Keratinocyte (primary cell): ENCODE measurements at regions not wholly inside any gene's neighbourhood (a gene's known extent, or its start where the extent isn't known, plus 50 kb on each side); places are given as distances from the start of the nearest gene placed in this dataset.

Experiments used
- DNase-seq: peaks from one replicate; pipeline ENCODE4 v3.0.0-alpha.2; 2011; ENCODE audit warnings: low read depth, missing footprints, low spot score
- FAIRE-seq: peaks from 2 replicates; lab custom pipeline; 2011; peaks lifted over from hg19 to GRCh38; lab: Jason Lieb, UNC
- H2AFZ ChIP-seq: 2 replicates; pipeline ENCODE4 v1.6.0; 2012; ENCODE audit warnings: low read length, control low read depth, inconsistent platforms; ENCODE audit not compliant: control insufficient read depth
- H3K27ac ChIP-seq: 2 replicates; pipeline ENCODE4 v1.5.1; 2011; ENCODE audit warnings: low read length; ENCODE audit not compliant: control insufficient read depth, insufficient read depth
- H3K27me3 ChIP-seq: 3 replicates; pipeline ENCODE4 v1.6.0; 2011; ENCODE audit warnings: low read length; ENCODE audit not compliant: control insufficient read depth, insufficient read depth; ENCODE audit errors: extremely low read depth
- H3K36me3 ChIP-seq, 2 experiments: 2 replicates in 1 of 2; 3 replicates in 1 of 2; pipeline ENCODE4 v1.5.1; 2011; ENCODE audit warnings: low read length in 2 of 2, mild to moderate bottlenecking in 1 of 2; ENCODE audit not compliant: control insufficient read depth in 2 of 2, insufficient read depth in 2 of 2; ENCODE audit errors: extremely low read depth in 1 of 2
- H3K4me1 ChIP-seq: 3 replicates; pipeline ENCODE4 v1.5.1; 2011; ENCODE audit warnings: low read length; ENCODE audit not compliant: control insufficient read depth, insufficient read depth; ENCODE audit errors: extremely low read depth
- H3K4me2 ChIP-seq: 3 replicates; pipeline ENCODE4 v1.6.0; 2011; ENCODE audit warnings: low read depth, low read length; ENCODE audit not compliant: control insufficient read depth, insufficient read depth; ENCODE audit errors: extremely low read depth
- H3K4me3 ChIP-seq, 3 experiments: fragments of 200-600 bp in 1 of 3; sonication (generic) in 1 of 3; 2 replicates in 2 of 3; 3 replicates in 1 of 3; pipeline ENCODE4 v1.5.1; 2011 to 2016; ENCODE audit warnings: low read length in 3 of 3, mild to moderate bottlenecking in 3 of 3, control low read depth in 2 of 3, inconsistent platforms in 1 of 3, low read depth in 1 of 3, mixed read lengths in 1 of 3, mixed run types in 1 of 3, moderate library complexity in 1 of 3; ENCODE audit not compliant: control insufficient read depth in 2 of 3, insufficient read depth in 2 of 3; ENCODE audit errors: extremely low read depth in 1 of 3
- H3K79me2 ChIP-seq: 2 replicates; pipeline ENCODE4 v1.6.0; 2012; ENCODE audit warnings: low read length; ENCODE audit not compliant: control insufficient read depth, insufficient read depth
- H3K9ac ChIP-seq: 3 replicates; pipeline ENCODE4 v1.6.0; 2011; ENCODE audit warnings: low read length; ENCODE audit not compliant: control insufficient read depth, insufficient read depth; ENCODE audit errors: extremely low read depth
- H3K9me1 ChIP-seq: 3 replicates; pipeline ENCODE4 v1.6.0; 2011; ENCODE audit warnings: low read length; ENCODE audit not compliant: control insufficient read depth, insufficient read depth; ENCODE audit errors: extremely low read depth
- H3K9me3 ChIP-seq: 2 replicates; pipeline ENCODE4 v1.5.1; 2012; ENCODE audit warnings: low read depth, low read length; ENCODE audit not compliant: control insufficient read depth
- H4K20me1 ChIP-seq: 3 replicates; pipeline ENCODE4 v1.6.0; 2011; ENCODE audit warnings: low read length; ENCODE audit not compliant: control insufficient read depth, insufficient read depth; ENCODE audit errors: extremely low read depth
- EZH2 ChIP-seq: IDR thresholded peaks from one replicate; pipeline ENCODE4 v1.6.1; 2012; ENCODE audit warnings: inconsistent platforms, mild to moderate bottlenecking, low read length, moderate library complexity
- dilution Hi-C: fragments of 300-500 bp; cut with MboI; formaldehyde crosslinking; loops from one replicate; pipeline ENCODE4 v1.7.0; 2020; ENCODE audit warnings: low sequenced_read_pairs; ENCODE audit not compliant: extremely low pct_ligation_motif_present
- TF ChIP-seq, protein P1 (sequence below), 3 experiments: IDR thresholded peaks in 1 of 3; conservative IDR thresholded peaks in 1 of 3; optimal IDR thresholded peaks in 1 of 3; 2 replicates in 2 of 3; 3 replicates in 1 of 3; pipeline versions ENCODE3 to v1.5.1; 2011; ENCODE audit warnings: low read length in 3 of 3, mild to moderate bottlenecking in 3 of 3, moderate library complexity in 2 of 3, control low read depth in 1 of 3, inconsistent platforms in 1 of 3; ENCODE audit not compliant: insufficient read depth in 2 of 3; ENCODE audit errors: extremely low read depth in 1 of 3

- H2AFZ ChIP-seq = no peak overlapping the region
- H3K9me1 ChIP-seq = no peaks in the 10 kb centered on the region
- H3K4me2 ChIP-seq = no peak overlapping the region
- no peak overlapping the region for H3K9ac ChIP-seq
- no peaks in the 10 kb centered on the region for H3K4me1 ChIP-seq
- H3K79me2 ChIP-seq = no peaks in the 10 kb centered on the region
- DNase-seq = no peak
- dilution Hi-C loops = no loop called here
- no peak overlapping the region for H3K27ac ChIP-seq
- no peaks in the 10 kb centered on the region for H3K27me3 ChIP-seq
- TF ChIP-seq, protein P1, sequence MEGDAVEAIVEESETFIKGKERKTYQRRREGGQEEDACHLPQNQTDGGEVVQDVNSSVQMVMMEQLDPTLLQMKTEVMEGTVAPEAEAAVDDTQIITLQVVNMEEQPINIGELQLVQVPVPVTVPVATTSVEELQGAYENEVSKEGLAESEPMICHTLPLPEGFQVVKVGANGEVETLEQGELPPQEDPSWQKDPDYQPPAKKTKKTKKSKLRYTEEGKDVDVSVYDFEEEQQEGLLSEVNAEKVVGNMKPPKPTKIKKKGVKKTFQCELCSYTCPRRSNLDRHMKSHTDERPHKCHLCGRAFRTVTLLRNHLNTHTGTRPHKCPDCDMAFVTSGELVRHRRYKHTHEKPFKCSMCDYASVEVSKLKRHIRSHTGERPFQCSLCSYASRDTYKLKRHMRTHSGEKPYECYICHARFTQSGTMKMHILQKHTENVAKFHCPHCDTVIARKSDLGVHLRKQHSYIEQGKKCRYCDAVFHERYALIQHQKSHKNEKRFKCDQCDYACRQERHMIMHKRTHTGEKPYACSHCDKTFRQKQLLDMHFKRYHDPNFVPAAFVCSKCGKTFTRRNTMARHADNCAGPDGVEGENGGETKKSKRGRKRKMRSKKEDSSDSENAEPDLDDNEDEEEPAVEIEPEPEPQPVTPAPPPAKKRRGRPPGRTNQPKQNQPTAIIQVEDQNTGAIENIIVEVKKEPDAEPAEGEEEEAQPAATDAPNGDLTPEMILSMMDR (optimal IDR thresholded peaks at IDR 0.05 in 1 of 3, IDR thresholded peaks at IDR 0.05 in 1 of 3, conservative IDR thresholded peaks at IDR 0.05 in 1 of 3; ENCODE audit: extremely low read depth in 1 of 3, insufficient read depth in 2 of 3, low read length in 3 of 3) = no peak
- TF ChIP-seq EZH2 = no peak
- H3K36me3 ChIP-seq = no peaks in the 10 kb centered on the region
- no peak overlapping the region for H3K4me3 ChIP-seq
- FAIRE-seq = no peak
- H4K20me1 ChIP-seq = no peaks in the 10 kb centered on the region
- no peaks in the 10 kb centered on the region for H3K9me3 ChIP-seq
Observed at GRCh38 chr7:72524037-72524436, 111.9 kb upstream of the CALN1 start.

DNA sequence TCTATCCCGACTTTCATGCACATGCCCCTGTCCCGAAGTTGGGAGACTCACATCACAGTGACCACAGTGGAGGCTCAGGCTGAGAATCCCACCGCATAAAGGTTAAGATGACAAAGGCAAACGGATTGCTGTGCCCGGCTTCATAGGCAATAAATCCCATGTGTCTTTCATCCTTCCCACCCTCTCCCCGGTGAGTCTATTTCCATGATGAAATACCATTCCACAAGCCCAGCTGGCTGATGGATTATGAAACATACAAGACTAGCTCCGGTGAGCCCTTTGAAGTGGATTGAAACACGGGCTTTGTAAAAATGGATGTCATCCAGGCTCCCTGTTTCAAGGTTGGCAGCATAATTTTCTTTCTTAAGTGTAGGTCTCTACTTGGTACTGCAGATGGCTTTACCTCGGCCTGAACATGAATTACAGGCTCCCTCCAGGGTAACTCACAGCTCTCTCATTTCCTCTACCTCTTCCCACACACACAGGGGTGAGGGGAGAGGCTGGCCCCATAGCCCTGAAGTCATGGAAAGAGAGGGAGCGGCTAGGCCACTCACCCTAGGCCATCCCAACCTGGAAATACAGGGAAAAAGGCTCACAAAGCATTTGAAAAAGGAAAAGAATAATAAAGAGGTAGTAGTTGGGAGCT is 92.0 kb upstream of the CALN1 start:
- H3K4me2 ChIP-seq = no peak overlapping the region
- no peak overlapping the region for H3K9ac ChIP-seq
- DNase-seq = no peak
- FAIRE-seq = no peak
- H3K4me3 ChIP-seq = no peak overlapping the region
- H3K27ac ChIP-seq = no peak overlapping the region
- no peaks in the 10 kb centered on the region for H3K4me1 ChIP-seq
- no peaks in the 10 kb centered on the region for H3K36me3 ChIP-seq
- H3K9me1 ChIP-seq = no peaks in the 10 kb centered on the region
- no peak for TF ChIP-seq EZH2
- TF ChIP-seq, protein P1 (optimal IDR thresholded peaks at IDR 0.05 in 1 of 3, IDR thresholded peaks at IDR 0.05 in 1 of 3, conservative IDR thresholded peaks at IDR 0.05 in 1 of 3; ENCODE audit: extremely low read depth in 1 of 3, insufficient read depth in 2 of 3, low read length in 3 of 3) = no peak
- H2AFZ ChIP-seq = no peak overlapping the region
- H3K9me3 ChIP-seq = no peaks in the 10 kb centered on the region
- no peaks in the 10 kb centered on the region for H3K27me3 ChIP-seq
- H3K79me2 ChIP-seq = no peaks in the 10 kb centered on the region
- H4K20me1 ChIP-seq = no peaks in the 10 kb centered on the region
- dilution Hi-C loops = no loop called here
